ENCODE measurements at regions not wholly inside any gene's neighbourhood (a gene's known extent, or its start where the extent isn't known, plus 50 kb on each side); places are given as distances from the start of the nearest gene placed in this dataset.

DNA sequence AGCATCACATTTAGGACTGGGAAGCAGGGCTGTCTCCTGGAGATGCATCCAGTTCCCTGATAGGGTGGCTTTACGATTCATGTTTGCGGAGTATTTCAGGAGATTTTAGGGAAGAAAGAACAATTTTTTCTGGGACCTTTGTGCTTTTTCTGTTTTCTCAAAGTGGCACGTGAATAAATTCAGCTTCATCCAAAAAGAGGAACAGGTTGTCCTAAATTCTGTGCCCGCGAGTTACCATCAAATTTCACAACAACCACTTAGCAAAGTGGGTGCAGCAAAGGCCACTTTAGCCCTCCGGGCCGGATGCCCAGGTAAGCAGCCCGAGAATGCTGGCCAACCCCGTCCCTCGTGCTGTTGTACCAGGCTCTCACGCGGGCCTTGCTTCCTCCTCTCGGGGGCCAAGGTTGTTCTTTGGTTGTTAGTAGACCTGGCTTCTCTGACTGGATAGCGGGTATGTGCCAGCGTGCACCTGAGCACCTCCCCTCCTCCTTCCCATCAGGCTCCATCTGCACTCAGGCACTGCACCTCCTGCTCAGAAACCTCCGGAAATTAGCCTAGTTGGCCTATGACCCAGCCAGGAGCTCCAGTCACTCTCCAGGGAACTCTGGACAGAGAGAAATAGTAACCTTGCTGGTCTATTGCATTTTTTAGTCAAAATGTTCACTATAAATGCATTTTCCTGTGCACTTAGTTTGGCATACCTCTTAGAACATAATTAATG is 83.0 kb downstream of the CMPK2 start:
- no peak overlapping the region for H3K27ac Mint-ChIP-seq (ENCODE audit: unreplicated experiment)
- peaks cover 5% of the 10 kb centered on the region for H3K27me3 Mint-ChIP-seq (ENCODE audit: unreplicated experiment)
- DNase-seq (ENCODE audit: extremely low spot score, unreplicated experiment), result no peak
- TF ChIP-seq, protein P1, sequence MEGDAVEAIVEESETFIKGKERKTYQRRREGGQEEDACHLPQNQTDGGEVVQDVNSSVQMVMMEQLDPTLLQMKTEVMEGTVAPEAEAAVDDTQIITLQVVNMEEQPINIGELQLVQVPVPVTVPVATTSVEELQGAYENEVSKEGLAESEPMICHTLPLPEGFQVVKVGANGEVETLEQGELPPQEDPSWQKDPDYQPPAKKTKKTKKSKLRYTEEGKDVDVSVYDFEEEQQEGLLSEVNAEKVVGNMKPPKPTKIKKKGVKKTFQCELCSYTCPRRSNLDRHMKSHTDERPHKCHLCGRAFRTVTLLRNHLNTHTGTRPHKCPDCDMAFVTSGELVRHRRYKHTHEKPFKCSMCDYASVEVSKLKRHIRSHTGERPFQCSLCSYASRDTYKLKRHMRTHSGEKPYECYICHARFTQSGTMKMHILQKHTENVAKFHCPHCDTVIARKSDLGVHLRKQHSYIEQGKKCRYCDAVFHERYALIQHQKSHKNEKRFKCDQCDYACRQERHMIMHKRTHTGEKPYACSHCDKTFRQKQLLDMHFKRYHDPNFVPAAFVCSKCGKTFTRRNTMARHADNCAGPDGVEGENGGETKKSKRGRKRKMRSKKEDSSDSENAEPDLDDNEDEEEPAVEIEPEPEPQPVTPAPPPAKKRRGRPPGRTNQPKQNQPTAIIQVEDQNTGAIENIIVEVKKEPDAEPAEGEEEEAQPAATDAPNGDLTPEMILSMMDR (IDR thresholded peaks at IDR 0.05), result no peak
- H3K9me3 Mint-ChIP-seq (ENCODE audit: unreplicated experiment), result no peaks in the 10 kb centered on the region
- no peaks in the 10 kb centered on the region for H3K36me3 Mint-ChIP-seq (ENCODE audit: unreplicated experiment)
- peaks cover 3% of the 10 kb centered on the region for H3K4me1 Mint-ChIP-seq (ENCODE audit: unreplicated experiment)
- H3K4me3 Mint-ChIP-seq (ENCODE audit: unreplicated experiment), result no peak overlapping the region

DNA sequence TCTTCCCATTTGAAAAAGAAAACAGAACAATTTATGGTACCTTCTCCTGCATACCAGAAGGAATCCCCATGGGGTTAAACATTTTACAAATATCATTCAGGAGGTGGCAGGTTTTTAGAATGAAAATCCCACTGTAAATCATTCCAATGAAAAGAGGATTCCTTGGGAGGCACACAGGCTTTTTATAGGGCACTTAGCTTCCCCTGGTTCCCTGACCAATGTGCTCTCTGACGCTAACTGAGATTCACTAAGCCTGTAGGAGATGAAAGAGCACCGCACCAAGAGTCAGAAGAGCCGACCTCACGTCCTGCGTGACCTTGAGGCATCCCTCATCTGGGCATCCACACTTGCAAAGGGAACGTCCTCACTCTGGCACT is 82.5 kb downstream of the CMPK2 start:
- Mint-ChIP-seq H3K36me3 (ENCODE audit: unreplicated experiment) (no peaks in the 10 kb centered on the region), H3K4me3 (ENCODE audit: unreplicated experiment) (no peak overlapping the region), H3K9me3 (ENCODE audit: unreplicated experiment) (no peaks in the 10 kb centered on the region), H3K4me1 (ENCODE audit: unreplicated experiment) (peaks cover 3% of the 10 kb centered on the region), H3K27ac (ENCODE audit: unreplicated experiment) (no peak overlapping the region), H3K27me3 (ENCODE audit: unreplicated experiment) (no peaks in the 10 kb centered on the region)
- TF ChIP-seq, protein P1 (IDR thresholded peaks at IDR 0.05), result no peak
- DNase-seq (ENCODE audit: extremely low spot score, unreplicated experiment), result no peak

DNA sequence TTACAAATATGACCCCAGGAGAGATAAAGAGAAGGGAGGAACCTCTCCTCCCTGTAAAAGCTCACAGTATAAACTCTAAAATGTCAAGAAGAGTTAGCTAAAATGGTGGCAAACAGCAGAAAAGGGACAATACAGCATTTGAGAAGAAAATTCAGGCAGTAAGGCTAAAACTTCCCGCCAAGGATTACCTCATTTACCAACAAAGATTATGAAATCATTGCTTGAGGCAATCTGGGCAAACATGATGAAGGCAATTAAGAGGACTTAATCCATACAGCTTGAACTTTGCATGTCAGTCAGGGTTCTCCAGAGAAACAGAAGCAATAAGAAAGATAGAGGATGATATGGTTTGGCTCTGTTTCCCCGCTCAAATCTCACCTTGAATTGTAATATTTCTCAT is 81.4 kb downstream of the CMPK2 start:
- Mint-ChIP-seq H3K36me3 (ENCODE audit: unreplicated experiment) (no peaks in the 10 kb centered on the region), H3K4me3 (ENCODE audit: unreplicated experiment) (no peak overlapping the region), H3K4me1 (ENCODE audit: unreplicated experiment) (peaks cover 3% of the 10 kb centered on the region), H3K27ac (ENCODE audit: unreplicated experiment) (no peak overlapping the region), H3K27me3 (ENCODE audit: unreplicated experiment) (no peaks in the 10 kb centered on the region), H3K9me3 (ENCODE audit: unreplicated experiment) (no peaks in the 10 kb centered on the region)
- TF ChIP-seq, protein P1 (IDR thresholded peaks at IDR 0.05), result no peak
- no peak for DNase-seq (ENCODE audit: extremely low spot score, unreplicated experiment)

DNA sequence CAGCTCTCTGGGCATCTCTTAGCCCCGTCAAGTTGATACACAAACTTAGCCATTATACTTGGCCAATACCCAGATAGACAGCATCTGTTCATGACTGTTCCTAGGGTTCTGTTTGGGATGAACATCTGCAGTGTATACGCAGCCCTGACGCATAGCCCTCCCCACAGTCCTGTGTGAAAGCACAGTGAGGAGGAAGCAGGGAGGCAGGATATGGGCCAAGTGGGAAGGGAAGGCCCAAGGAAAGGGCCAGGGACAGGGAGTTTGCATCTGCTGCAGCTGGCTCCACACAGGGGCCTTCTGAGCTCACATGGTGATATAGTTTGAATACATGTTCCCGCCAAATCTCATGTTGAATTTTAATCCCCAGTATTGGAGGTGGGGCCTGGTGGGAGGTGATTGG is 80.2 kb downstream of the CMPK2 start:
- no peak overlapping the region for H3K4me3 Mint-ChIP-seq (ENCODE audit: unreplicated experiment)
- no peaks in the 10 kb centered on the region for H3K9me3 Mint-ChIP-seq (ENCODE audit: unreplicated experiment)
- H3K27me3 Mint-ChIP-seq (ENCODE audit: unreplicated experiment), result no peaks in the 10 kb centered on the region
- no peak for DNase-seq (ENCODE audit: extremely low spot score, unreplicated experiment)
- no peak overlapping the region for H3K27ac Mint-ChIP-seq (ENCODE audit: unreplicated experiment)
- H3K4me1 Mint-ChIP-seq (ENCODE audit: unreplicated experiment), result peaks cover 3% of the 10 kb centered on the region
- TF ChIP-seq, protein P1 (IDR thresholded peaks at IDR 0.05), result no peak
- no peaks in the 10 kb centered on the region for H3K36me3 Mint-ChIP-seq (ENCODE audit: unreplicated experiment)

DNA sequence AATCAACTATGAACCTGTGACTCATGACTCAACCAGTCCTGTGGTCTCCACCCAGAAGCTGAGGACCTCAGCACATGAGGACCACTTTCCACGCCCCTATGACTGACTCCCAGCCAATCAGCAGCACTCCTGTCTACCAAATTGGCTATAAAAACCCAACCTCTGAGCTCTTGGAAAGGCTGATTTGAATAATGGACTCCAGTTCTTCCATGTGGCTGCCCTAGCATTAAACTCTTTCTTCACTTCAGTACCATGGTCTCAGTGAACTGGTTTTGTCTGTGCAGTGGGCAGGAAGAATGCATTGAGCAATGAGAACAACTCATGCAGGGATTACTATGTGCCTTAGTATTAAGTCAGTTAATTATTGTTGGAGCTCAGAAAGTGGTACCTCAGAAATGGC is 78.3 kb downstream of the CMPK2 start:
- Mint-ChIP-seq H3K4me3 (ENCODE audit: unreplicated experiment) (no peak overlapping the region), H3K9me3 (ENCODE audit: unreplicated experiment) (no peaks in the 10 kb centered on the region), H3K27me3 (ENCODE audit: unreplicated experiment) (no peaks in the 10 kb centered on the region), H3K36me3 (ENCODE audit: unreplicated experiment) (no peaks in the 10 kb centered on the region), H3K4me1 (ENCODE audit: unreplicated experiment) (no peaks in the 10 kb centered on the region), H3K27ac (ENCODE audit: unreplicated experiment) (no peak overlapping the region)
- TF ChIP-seq, protein P1 (IDR thresholded peaks at IDR 0.05), result no peak
- no peak for DNase-seq (ENCODE audit: extremely low spot score, unreplicated experiment)

Measured in osteocyte (in vitro differentiated cells).